Keratinocyte (primary cell): ENCODE measurements at regions not wholly inside any gene's neighbourhood (a gene's known extent, or its start where the extent isn't known, plus 50 kb on each side); places are given as distances from the start of the nearest gene placed in this dataset.

ENCODE experiments used
- DNase-seq: peaks from one replicate; pipeline ENCODE4 v3.0.0-alpha.2; 2011; ENCODE audit warnings: low read depth, missing footprints, low spot score
- FAIRE-seq: peaks from 2 replicates; lab custom pipeline; 2011; peaks lifted over from hg19 to GRCh38; lab: Jason Lieb, UNC
- H2AFZ ChIP-seq: 2 replicates; pipeline ENCODE4 v1.6.0; 2012; ENCODE audit warnings: low read length, control low read depth, inconsistent platforms; ENCODE audit not compliant: control insufficient read depth
- H3K27ac ChIP-seq: 2 replicates; pipeline ENCODE4 v1.5.1; 2011; ENCODE audit warnings: low read length; ENCODE audit not compliant: control insufficient read depth, insufficient read depth
- H3K27me3 ChIP-seq: 3 replicates; pipeline ENCODE4 v1.6.0; 2011; ENCODE audit warnings: low read length; ENCODE audit not compliant: control insufficient read depth, insufficient read depth; ENCODE audit errors: extremely low read depth
- H3K36me3 ChIP-seq, 2 experiments: 2 replicates in 1 of 2; 3 replicates in 1 of 2; pipeline ENCODE4 v1.5.1; 2011; ENCODE audit warnings: low read length in 2 of 2, mild to moderate bottlenecking in 1 of 2; ENCODE audit not compliant: control insufficient read depth in 2 of 2, insufficient read depth in 2 of 2; ENCODE audit errors: extremely low read depth in 1 of 2
- H3K4me1 ChIP-seq: 3 replicates; pipeline ENCODE4 v1.5.1; 2011; ENCODE audit warnings: low read length; ENCODE audit not compliant: control insufficient read depth, insufficient read depth; ENCODE audit errors: extremely low read depth
- H3K4me2 ChIP-seq: 3 replicates; pipeline ENCODE4 v1.6.0; 2011; ENCODE audit warnings: low read depth, low read length; ENCODE audit not compliant: control insufficient read depth, insufficient read depth; ENCODE audit errors: extremely low read depth
- H3K4me3 ChIP-seq, 3 experiments: fragments of 200-600 bp in 1 of 3; sonication (generic) in 1 of 3; 2 replicates in 2 of 3; 3 replicates in 1 of 3; pipeline ENCODE4 v1.5.1; 2011 to 2016; ENCODE audit warnings: low read length in 3 of 3, mild to moderate bottlenecking in 3 of 3, control low read depth in 2 of 3, inconsistent platforms in 1 of 3, low read depth in 1 of 3, mixed read lengths in 1 of 3, mixed run types in 1 of 3, moderate library complexity in 1 of 3; ENCODE audit not compliant: control insufficient read depth in 2 of 3, insufficient read depth in 2 of 3; ENCODE audit errors: extremely low read depth in 1 of 3
- H3K79me2 ChIP-seq: 2 replicates; pipeline ENCODE4 v1.6.0; 2012; ENCODE audit warnings: low read length; ENCODE audit not compliant: control insufficient read depth, insufficient read depth
- H3K9ac ChIP-seq: 3 replicates; pipeline ENCODE4 v1.6.0; 2011; ENCODE audit warnings: low read length; ENCODE audit not compliant: control insufficient read depth, insufficient read depth; ENCODE audit errors: extremely low read depth
- H3K9me1 ChIP-seq: 3 replicates; pipeline ENCODE4 v1.6.0; 2011; ENCODE audit warnings: low read length; ENCODE audit not compliant: control insufficient read depth, insufficient read depth; ENCODE audit errors: extremely low read depth
- H3K9me3 ChIP-seq: 2 replicates; pipeline ENCODE4 v1.5.1; 2012; ENCODE audit warnings: low read depth, low read length; ENCODE audit not compliant: control insufficient read depth
- H4K20me1 ChIP-seq: 3 replicates; pipeline ENCODE4 v1.6.0; 2011; ENCODE audit warnings: low read length; ENCODE audit not compliant: control insufficient read depth, insufficient read depth; ENCODE audit errors: extremely low read depth
- CTCF ChIP-seq, 3 experiments: IDR thresholded peaks in 1 of 3; conservative IDR thresholded peaks in 1 of 3; optimal IDR thresholded peaks in 1 of 3; 2 replicates in 2 of 3; 3 replicates in 1 of 3; pipeline versions ENCODE3 to v1.5.1; 2011; ENCODE audit warnings: low read length in 3 of 3, mild to moderate bottlenecking in 3 of 3, moderate library complexity in 2 of 3, control low read depth in 1 of 3, inconsistent platforms in 1 of 3; ENCODE audit not compliant: insufficient read depth in 2 of 3; ENCODE audit errors: extremely low read depth in 1 of 3
- EZH2 ChIP-seq: IDR thresholded peaks from one replicate; pipeline ENCODE4 v1.6.1; 2012; ENCODE audit warnings: inconsistent platforms, mild to moderate bottlenecking, low read length, moderate library complexity
- dilution Hi-C: fragments of 300-500 bp; cut with MboI; formaldehyde crosslinking; loops from one replicate; pipeline ENCODE4 v1.7.0; 2020; ENCODE audit warnings: low sequenced_read_pairs; ENCODE audit not compliant: extremely low pct_ligation_motif_present

GRCh38 chr7:42473099-42473498 lies 236.1 kb upstream of the GLI3 start:
- no peaks in the 10 kb centered on the region for H3K4me1 ChIP-seq
- H3K9me1 ChIP-seq = no peaks in the 10 kb centered on the region
- TF ChIP-seq CTCF (optimal IDR thresholded peaks at IDR 0.05 in 1 of 3, IDR thresholded peaks at IDR 0.05 in 1 of 3, conservative IDR thresholded peaks at IDR 0.05 in 1 of 3; ENCODE audit: extremely low read depth in 1 of 3, insufficient read depth in 2 of 3, low read length in 3 of 3) (no peak), EZH2 (no peak)
- H3K79me2 ChIP-seq = no peaks in the 10 kb centered on the region
- H3K9ac ChIP-seq = no peak overlapping the region
- dilution Hi-C loops = no loop called here
- no peak overlapping the region for H3K4me2 ChIP-seq
- H3K36me3 ChIP-seq = no peaks in the 10 kb centered on the region
- H3K27ac ChIP-seq = no peak overlapping the region
- no peak overlapping the region for H3K4me3 ChIP-seq
- FAIRE-seq = no peak
- H3K9me3 ChIP-seq = no peaks in the 10 kb centered on the region
- no peaks in the 10 kb centered on the region for H4K20me1 ChIP-seq
- DNase-seq = no peak
- H3K27me3 ChIP-seq = no peaks in the 10 kb centered on the region
- no peak overlapping the region for H2AFZ ChIP-seq

- no peak overlapping the region for H3K4me2 ChIP-seq
- H2AFZ ChIP-seq = no peak overlapping the region
- no peak overlapping the region for H3K27ac ChIP-seq
- H3K4me1 ChIP-seq = no peaks in the 10 kb centered on the region
- no peak for DNase-seq
- TF ChIP-seq EZH2 (no peak), CTCF (optimal IDR thresholded peaks at IDR 0.05 in 1 of 3, IDR thresholded peaks at IDR 0.05 in 1 of 3, conservative IDR thresholded peaks at IDR 0.05 in 1 of 3; ENCODE audit: extremely low read depth in 1 of 3, insufficient read depth in 2 of 3, low read length in 3 of 3) (no peak)
- peak; percentile 58 for FAIRE-seq
- H3K27me3 ChIP-seq = no peaks in the 10 kb centered on the region
- no peaks in the 10 kb centered on the region for H3K9me3 ChIP-seq
- no peaks in the 10 kb centered on the region for H3K36me3 ChIP-seq
- H3K4me3 ChIP-seq = no peak overlapping the region
- no peaks in the 10 kb centered on the region for H3K9me1 ChIP-seq
- no peaks in the 10 kb centered on the region for H3K79me2 ChIP-seq
- dilution Hi-C loops = no loop called here
- H4K20me1 ChIP-seq = no peaks in the 10 kb centered on the region
- no peak overlapping the region for H3K9ac ChIP-seq
Observed at GRCh38 chr7:42471573-42472174, 234.7 kb upstream of the GLI3 start.
